ENCODE measurements at regions not wholly inside any gene's neighbourhood (a gene's known extent, or its start where the extent isn't known, plus 50 kb on each side); places are given as distances from the start of the nearest gene placed in this dataset.

DNA sequence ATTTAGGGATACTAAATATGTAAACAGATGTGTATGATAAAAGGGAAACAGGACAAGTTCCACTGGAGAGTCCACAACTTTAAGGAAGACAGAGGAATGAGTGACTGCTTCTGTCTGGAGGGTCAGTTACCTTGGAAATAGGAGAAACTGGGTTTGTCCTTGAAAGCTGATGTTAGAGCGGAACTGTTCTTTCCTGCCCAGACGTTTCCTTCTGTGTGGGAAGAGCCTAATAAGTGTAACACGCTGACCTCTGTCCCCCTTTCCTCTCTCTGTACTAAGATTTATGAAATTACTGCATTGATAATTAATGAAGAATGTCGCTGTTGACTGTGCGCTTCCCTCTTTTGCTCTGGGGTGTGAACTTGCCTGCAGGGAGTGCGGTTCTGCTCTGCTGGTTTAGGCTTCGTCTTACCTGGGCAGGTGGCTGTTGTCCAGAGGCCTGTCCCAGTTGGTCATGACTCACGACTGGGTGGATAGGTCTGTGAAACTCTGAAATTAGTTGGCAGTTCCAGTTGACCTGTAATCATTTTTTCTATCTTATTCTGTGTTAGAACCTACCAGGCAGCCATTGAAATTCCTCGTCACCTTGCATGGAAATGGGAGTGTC is 126.8 kb downstream of the MTRR start:
- Histone ChIP-seq H3K4me2 (ENCODE audit: control insufficient read depth, insufficient read depth) (no peak overlapping the region), H3K36me3 (ENCODE audit: control insufficient read depth in 2 of 2, insufficient read depth in 2 of 2, low read length in 1 of 2) (no peaks in the 10 kb centered on the region), H4K20me1 (ENCODE audit: control insufficient read depth, insufficient read depth) (no peaks in the 10 kb centered on the region), H3K4me3 (no peak overlapping the region), H2AFZ (ENCODE audit: control insufficient read depth, low read depth, low read length) (no peak overlapping the region), H3K27ac (ENCODE audit: control insufficient read depth, insufficient read depth) (no peak overlapping the region), H3K4me1 (ENCODE audit: control insufficient read depth, insufficient read depth, low read length) (no peaks in the 10 kb centered on the region), H3K9ac (ENCODE audit: control insufficient read depth, insufficient read depth, low read length) (no peak overlapping the region), H3K9me3 (replicated peaks; ENCODE audit: control insufficient read depth, insufficient read depth, low read length) (no peaks in the 10 kb centered on the region), H3K27me3 (replicated peaks in 1 of 2; ENCODE audit: control insufficient read depth in 2 of 2, insufficient read depth in 2 of 2, low read length in 1 of 2) (no peaks in the 10 kb centered on the region), H3K79me2 (ENCODE audit: control insufficient read depth, insufficient read depth, low read length) (no peaks in the 10 kb centered on the region)
- BruUV-seq (replicated peaks), result no TSS peak
- in situ Hi-C loops (cut with MboI), result no loop called here
- TF ChIP-seq ZNF24 (IDR thresholded peaks at IDR 0.05) (no peak), SREBF2 (IDR thresholded peaks at IDR 0.05; ENCODE audit: low read length) (no peak), RCOR1 (conservative IDR thresholded peaks at IDR 0.05; ENCODE audit: low read depth, low read length) (no peak), BCLAF1 (IDR thresholded peaks at IDR 0.05) (no peak), USF2 (IDR thresholded peaks at IDR 0.05; ENCODE audit: borderline replicate concordance, low read depth, low read length) (no peak), MLLT1 (IDR thresholded peaks at IDR 0.05) (no peak), HDAC2 (IDR thresholded peaks at IDR 0.05) (no peak), STAT1 (conservative IDR thresholded peaks at IDR 0.05) (no peak), NFXL1 (IDR thresholded peaks at IDR 0.05; ENCODE audit: borderline replicate concordance) (no peak), GATAD2B (conservative IDR thresholded peaks at IDR 0.05; ENCODE audit: low read depth) (no peak), SUPT20H (IDR thresholded peaks at IDR 0.05; ENCODE audit: borderline replicate concordance, control insufficient read depth, low read depth, low read length) (no peak), HCFC1 (IDR thresholded peaks at IDR 0.05; ENCODE audit: low read length) (no peak), PKNOX1 (IDR thresholded peaks at IDR 0.05) (no peak), BACH1 (IDR thresholded peaks at IDR 0.05; ENCODE audit: borderline replicate concordance) (no peak)
- TF ChIP-seq, protein P1, sequence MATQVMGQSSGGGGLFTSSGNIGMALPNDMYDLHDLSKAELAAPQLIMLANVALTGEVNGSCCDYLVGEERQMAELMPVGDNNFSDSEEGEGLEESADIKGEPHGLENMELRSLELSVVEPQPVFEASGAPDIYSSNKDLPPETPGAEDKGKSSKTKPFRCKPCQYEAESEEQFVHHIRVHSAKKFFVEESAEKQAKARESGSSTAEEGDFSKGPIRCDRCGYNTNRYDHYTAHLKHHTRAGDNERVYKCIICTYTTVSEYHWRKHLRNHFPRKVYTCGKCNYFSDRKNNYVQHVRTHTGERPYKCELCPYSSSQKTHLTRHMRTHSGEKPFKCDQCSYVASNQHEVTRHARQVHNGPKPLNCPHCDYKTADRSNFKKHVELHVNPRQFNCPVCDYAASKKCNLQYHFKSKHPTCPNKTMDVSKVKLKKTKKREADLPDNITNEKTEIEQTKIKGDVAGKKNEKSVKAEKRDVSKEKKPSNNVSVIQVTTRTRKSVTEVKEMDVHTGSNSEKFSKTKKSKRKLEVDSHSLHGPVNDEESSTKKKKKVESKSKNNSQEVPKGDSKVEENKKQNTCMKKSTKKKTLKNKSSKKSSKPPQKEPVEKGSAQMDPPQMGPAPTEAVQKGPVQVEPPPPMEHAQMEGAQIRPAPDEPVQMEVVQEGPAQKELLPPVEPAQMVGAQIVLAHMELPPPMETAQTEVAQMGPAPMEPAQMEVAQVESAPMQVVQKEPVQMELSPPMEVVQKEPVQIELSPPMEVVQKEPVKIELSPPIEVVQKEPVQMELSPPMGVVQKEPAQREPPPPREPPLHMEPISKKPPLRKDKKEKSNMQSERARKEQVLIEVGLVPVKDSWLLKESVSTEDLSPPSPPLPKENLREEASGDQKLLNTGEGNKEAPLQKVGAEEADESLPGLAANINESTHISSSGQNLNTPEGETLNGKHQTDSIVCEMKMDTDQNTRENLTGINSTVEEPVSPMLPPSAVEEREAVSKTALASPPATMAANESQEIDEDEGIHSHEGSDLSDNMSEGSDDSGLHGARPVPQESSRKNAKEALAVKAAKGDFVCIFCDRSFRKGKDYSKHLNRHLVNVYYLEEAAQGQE (IDR thresholded peaks at IDR 0.05; ENCODE audit: low read depth, low read length), result no peak
- ChIA-PET SMC1A (ENCODE audit: uncharacterized antibody, unreplicated experiment) (no interaction called here), POLR2A (no interaction called here), CTCF (no interaction called here), RAD21 (ENCODE audit: unreplicated experiment) (no interaction called here)
- intact Hi-C loops (cut with micrococcal nuclease; ENCODE audit: unreplicated experiment), result no loop called here
- DNase-seq (ENCODE audit: low read depth, low spot score), result no peak
- FAIRE-seq, result no peak
- 49% methylated on average over 9 of the region's 9 CpGs for WGBS (ENCODE audit: insufficient coverage, insufficient replicate concordance, low lambda C conversion rate, missing lambda C conversion rate)
- no peak for ATAC-seq

All from GM12878 (cell line).